Right renal pelvis (tissue), 4 donors: ENCODE measurements at regions not wholly inside any gene's neighbourhood (a gene's known extent, or its start where the extent isn't known, plus 50 kb on each side); places are given as distances from the start of the nearest gene placed in this dataset.

Source experiments
- DNase-seq, 4 donors: peaks; one replicate each; pipeline ENCODE4 v3.0.0-alpha.2; 2013; ENCODE audit warnings: low read depth in 4 of 4, low spot score in 3 of 4, missing footprints in 1 of 4

DNA sequence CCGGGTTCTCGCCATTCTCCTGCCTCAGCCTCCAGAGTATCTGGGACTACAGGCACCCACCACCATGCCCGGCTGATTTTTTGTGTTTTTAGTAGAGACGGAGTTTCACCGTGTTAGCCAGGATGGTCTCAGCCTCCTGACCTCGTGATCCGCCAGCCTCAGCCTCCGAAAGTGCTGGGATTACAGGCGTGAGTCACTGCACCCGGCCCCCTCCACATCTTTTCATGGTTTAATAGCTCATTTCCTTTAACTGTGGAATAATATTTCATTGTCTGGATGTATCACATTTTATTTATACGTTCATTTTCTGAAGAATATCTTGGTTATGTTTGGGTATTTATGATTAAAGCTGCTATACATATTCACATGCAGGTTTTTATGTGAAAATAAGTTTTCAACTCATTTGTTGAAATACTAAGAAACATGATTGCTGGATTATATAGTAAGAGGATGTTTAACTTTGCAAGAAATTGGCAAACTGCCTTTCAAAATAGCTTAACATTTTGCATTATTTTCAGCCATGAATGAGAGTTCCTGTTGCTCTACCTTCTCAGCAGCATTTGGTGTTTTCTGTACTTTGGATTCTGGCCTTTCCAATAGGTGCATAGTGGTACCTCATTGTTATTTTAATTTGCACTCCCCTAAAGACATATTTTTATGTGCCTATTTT, 591.9 kb downstream of the TECRL start:
- DNase-seq: no peak

DNA sequence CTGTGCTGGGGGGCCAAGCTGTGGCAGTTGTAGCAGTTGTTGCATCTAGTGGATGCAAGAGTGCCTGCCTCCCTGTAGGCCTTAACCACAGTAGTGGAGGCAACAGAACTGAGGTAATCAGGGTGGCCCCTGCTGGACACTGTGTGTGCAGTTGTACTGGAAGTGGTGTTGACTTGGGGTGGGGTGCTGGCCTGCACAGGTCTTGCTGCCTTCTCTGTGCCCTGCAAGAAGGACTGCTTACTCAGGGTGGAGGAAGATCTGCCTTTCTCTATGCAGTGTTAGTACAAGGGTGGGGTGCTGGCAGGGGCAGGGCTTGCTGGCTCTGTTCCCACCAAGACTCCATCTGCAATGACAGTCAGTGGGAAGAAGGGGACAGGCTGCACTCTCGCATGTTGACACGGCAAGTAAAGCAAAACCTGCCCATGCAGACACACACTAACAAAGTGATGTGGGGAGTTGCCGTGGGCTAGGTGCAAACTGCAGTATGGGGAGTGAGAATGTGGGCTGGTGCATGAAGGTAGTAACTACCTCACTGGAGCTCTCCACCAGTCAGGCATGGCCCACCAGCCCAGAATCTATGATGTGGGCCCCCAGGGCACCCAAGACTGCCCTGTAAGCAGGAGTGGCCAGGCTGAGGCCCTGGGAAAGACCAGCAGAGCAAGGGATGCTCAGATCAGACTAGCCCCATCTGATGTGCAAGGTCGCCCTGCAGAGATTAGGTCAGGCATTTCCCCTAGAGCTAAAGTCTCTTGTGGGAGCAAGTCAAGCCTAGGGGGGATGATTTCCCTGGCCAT, 594.9 kb downstream of the TECRL start:
- no peak for DNase-seq

DNA sequence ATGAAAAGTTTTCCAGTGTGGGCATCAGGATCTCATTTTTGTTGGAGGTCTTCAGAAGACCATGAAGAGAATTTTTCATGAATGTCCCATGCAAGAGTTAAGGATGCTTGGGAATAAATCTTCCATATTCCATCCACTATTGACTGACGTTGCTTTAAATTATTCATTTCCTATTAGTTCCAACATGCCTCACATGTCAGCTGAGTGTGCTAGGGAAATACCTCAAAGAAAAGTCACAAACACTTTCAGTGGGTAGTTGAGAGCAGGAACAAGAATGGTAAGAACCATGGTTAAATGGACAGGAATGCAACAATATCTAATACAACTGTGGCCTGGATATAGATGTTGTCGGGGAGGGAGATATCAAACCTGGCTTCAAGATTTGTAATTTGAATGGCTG, 610.1 kb downstream of the TECRL start:
- DNase-seq: no peak

DNA sequence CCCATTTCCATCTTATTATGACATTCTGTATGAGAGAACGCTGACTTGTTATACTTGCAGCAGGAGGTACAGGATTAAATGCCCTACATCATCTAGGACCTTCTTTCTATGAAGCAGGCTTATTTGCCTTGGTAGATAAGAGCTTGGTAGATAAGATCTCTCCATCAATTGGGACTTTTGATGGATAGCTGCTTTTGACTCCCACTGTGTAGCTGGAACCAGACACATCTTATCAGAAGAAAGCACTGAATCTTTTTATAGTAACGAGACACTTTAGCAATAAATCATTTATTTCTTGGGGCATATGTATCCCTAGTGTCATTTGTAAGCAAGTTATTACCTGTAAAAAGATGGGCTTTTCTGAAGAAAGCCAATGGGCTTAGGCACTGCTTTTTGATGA, 613.9 kb downstream of the TECRL start:
- no peak for DNase-seq

DNA sequence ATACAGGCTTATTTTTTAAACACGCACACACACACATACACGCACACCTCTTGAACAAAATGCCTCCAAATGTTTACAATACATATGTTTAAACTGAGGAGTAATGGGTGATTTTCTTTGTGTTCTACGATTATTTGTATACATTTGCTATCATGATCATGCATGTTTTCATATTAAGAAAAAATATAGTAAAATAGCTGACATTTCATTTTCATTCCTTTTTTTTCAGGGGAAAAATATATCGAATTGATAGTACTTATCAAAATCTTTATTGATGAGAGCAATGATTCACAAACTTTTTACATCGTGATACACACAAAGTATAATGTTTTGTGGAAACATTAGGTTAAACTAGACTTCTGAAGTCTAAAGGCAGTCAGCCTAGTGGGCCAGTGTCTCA, 618.9 kb downstream of the TECRL start:
- DNase-seq: no peak

DNA sequence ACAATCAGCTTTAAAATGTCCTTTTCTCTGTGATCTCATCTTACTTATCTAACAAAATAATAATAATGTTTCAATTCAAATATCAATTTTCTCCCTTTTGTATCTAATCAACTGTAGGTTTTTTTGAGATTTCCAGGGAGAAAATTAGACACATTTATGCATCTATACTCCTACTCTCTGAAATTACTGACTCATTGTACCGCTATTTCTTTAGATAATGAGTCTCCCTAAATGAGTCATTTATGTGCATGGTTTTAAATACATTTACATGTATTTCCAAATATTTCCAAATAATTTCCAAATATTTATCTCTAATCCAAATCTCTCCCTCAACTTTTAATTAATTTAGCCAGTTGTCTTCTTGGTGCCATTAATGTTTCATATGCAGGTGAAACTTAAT, 621.0 kb downstream of the TECRL start:
- no peak for DNase-seq

DNA sequence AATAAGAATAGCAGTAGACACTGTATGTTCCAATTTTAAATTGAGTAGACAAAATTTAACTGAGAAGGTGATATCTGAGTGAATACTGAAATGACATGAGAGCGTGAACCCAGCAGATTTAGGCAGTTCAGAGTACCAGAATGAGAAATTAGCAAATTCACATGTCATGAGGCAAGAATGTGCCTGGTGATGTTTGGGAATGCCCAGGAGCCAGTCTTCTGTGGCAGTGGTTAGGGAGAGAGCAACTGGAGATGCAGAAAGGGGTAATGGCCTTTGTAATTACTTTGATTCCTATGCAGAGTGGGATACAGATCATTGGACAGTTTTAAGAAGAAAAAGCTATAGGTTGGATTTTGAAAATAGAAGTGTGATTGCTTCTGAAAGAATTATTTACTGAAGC, 621.9 kb downstream of the TECRL start:
- DNase-seq: no peak

DNA sequence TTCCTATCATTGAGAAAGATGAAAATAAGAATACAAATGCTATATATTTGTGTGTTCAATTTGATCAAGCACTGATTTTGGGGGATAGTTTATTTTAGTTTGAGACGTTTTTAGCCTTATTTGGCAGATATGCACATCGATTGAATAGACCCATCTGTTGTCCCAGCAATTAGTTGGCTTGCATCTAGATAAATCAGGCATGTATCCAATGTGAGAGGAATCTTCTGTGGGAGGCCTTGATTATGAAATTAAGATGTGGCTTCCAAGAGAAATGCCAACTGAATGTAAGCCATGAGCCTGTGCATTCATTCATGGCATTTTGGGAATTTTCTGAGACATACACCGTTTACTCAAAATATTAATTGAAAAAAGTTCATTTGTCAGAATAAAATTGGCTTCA, 623.1 kb downstream of the TECRL start:
- no peak for DNase-seq

DNA sequence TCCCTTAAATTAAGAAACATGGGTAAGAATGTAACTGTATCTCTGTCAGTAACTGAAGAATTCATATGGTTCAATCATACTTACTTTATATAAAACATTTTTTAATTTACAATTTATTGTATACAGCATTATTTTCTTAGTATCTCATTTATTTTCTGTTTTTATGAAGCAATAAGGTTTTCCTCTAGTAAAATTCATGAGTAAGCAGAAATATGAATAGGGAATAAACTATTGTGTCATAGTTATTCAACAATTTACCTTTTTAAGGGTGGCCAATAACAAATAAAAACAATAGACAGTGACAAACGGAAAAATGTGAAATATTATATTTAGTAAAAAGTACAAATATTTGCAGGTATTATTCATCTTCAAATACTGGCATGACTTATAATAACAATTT, 624.4 kb downstream of the TECRL start:
- no peak for DNase-seq

DNA sequence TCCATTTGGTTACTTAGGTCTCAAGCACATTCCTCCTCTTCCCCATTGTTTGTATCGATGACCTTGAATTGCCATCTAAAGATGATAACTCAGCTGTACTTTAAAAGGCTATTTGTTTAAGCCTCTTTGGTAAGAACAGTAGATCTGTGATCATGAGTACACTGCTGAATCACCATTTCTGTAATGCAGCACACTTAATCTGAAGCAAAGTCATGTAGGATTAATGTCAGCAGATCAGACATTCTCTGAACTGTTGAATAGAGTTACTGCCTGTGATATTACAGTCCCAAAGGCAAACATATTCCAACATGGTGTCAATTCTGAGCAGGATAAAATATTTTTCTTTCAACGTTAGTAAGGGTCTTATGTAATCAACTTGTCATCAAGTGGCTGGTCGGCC, 631.6 kb downstream of the TECRL start:
- no peak for DNase-seq

DNA sequence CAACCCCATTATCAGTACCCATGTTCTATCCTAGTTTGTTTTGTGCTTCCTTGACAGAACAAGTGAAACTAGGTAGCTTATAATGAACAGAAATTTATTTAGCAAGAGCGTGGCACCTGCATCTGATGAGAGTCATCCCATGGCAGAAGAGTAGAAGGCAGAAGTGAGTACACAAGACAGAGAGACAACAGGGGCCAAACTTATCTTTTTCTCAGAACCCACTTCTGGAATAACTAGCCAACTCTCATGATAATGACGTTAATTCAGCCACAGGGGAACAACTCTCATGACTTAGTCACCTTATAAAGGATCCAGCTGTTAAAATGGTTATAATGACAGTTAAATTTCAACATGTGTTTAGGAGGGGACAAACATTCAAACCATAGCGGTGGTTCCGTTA, 644.9 kb downstream of the TECRL start:
- no peak for DNase-seq

DNA sequence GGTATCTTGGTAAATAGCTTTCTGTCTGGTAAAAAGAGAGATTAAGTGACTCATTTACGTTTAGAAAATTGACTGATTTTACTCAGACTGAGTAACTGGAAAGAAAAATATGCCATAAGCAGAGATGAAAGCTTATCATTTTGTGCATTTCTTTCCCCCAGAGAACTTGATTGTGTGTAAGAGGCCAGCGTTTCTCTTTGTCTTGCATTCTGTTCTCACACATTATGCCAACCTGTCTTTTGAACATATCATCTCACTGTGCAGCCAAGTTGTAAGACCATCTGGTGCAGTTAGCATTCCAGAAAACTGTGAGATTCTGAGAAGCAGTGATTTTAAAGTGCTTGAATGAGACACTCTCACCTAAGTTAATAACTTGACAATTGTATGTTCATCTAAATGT, 651.3 kb downstream of the TECRL start:
- DNase-seq: no peak

DNA sequence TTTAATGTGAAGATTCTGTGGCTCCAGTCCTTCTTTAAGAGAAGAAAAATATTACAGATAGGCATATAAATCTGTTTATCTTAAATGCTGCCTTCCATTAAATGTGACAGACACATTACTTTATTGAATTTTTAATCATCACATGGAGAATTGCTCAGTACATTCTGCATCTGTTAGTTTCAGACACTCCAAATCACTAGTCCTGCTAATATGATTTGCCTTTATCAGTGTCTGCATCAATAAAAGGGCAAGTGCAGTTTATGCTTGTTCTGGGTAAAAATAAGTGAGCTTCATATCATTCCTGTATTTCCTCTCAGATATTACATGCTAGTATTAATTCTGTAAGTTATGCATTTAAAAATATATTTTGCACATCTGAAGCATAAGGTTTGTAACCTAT, 666.4 kb downstream of the TECRL start:
- DNase-seq: no peak

DNA sequence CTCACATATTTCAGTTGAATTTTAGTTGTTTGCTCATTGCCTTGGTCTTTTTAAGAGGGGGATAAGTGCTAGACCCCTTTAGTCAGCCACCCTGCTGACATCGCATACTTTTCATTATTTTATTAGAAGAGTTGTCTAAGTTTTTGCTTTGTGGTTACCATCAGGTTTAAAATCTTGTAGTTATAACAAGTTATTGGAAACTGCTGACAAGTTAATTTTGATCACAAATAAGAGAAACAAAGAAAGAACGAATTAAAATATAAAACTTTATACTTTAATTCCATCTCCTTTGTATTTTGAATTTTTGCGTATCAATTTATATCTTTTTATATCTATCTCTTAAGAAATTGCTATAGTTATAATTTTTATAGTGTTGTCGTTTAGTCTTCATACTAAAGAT, 679.7 kb downstream of the TECRL start:
- no peak for DNase-seq

DNA sequence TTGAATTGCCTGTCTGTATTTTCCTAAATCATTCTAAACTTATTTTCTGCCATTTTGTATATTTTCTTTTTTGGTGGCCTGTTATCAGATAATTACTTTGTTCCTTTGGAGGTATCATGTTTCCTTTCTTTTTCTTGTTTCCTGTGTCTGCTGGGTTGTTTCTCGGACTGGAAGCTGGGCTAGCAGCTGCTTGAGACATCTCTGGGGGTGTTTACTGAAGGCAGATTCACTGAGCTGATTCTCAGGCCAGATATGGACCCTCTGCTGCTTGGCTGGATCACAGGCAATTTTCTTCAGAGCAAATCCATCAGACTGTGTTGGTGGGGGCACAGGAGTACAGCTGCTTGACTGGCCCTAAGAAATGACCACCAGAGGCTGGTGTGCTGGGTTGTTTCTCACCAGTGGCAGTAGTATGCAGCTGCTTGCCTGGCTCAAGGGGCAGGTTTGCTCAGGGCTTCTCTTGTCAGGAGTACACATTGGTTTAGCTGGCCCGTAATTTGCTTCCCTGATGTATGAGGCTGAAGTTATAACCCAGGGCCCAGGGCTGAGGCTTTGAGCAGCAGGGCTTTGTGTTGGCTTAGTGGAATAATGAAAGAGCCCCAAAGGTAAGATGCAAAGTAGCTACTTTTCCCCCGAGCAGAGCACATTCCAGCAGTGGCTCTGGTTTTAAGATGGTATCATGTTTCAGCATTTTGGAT, 680.6 kb downstream of the TECRL start:
- DNase-seq: no peak

DNA sequence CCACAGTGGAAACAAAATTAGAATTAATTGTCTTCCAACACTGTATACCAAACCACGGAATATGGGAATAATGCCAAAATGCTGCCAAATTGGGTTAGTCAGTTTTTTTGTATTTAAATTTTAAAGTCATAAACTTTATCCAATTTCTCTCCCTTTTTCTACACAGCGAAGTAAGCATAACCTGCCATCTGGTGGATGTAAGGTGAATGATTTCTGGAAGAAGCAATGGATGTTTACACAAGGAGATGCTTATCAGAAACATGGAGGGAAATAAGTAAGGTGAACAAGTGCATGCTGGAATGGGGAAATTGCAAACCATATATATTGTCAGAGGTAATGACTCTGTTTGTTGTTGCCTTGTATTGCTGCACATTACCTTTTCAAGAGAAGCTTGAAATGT, 691.9 kb downstream of the TECRL start:
- DNase-seq: peak in 2 of 4 donors; percentile 9 to 17

DNA sequence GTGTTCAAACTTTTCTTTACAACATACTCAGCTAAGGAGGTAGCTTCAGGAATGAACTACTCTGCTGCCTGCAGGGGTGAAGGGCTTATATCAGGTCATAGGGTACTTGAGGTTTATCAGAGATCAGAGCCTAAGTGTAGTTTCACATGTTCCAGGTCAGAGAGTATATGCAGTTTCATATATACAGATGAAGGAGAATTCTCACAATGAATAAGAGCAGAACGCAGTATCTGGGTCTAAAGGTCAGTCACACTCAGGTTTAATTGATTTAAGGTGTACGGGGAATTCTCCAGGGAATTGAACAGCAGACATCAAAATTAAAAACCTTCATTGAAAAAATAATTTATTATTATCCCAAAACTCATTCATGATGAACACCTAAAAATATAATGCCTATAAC, 700.6 kb downstream of the TECRL start:
- DNase-seq: no peak

DNA sequence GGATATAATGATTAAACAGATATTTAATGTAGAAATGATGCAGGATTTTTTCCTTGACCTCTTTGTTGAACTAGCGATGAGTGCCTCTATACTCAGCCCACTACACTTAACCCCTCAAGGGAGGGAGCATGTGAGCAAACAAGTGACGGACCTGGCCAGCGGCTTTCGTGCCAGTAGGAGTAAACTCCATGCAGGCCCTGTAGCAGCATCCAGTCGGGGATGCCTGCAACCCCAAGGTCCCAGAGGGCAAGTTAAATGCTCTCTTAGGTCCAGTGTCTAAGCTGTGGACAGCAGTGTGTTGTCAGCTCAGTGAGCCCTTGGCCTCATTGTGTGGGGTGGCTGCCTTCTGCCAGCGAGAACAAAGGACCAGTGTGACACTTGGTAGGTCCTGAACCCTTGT, 708.7 kb downstream of the TECRL start:
- DNase-seq: no peak

DNA sequence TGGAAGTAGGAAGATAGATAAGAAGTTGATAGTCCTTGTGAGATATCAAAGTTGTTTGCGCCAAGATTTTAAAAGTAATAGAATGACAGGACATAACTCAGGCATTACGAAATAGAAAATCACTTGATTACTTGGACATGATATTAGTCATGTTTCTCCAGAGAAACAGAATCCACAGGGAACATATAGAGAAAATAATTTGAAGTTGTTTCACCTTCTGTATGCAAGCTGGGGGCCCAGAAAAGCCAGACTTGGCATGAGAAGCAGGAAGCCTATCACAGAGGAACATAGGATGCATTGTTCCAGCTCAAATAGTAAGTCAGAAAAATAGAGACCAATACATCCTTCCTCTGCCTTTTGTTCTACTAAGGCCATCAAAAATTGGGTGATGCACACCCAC, 715.9 kb downstream of the TECRL start:
- no peak for DNase-seq

DNA sequence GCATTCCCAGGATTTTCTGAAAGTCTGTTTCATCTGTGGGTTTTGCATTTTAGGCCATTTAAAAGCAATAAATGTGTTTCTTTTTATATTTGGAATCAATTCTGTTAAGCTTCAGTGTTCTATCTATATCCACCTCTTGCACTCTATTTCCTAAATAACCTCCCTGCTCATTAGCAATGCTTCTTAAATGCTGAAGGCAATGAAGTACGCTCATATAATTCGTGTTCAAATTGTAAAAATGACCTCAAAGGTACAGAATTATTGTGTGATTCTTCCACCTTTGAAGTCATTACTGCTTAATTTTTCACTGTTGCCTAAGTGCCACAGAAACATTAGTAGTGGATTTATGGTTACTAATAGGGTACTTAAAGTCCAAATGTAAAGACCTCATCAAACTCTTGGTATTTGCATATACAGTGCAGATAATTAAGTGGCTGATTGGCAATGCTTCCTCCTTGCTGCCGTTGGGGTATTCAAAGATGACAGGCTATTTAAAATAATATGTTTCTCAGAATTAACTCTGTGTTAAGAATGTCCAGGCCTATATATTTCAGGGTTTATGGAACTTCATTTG, 730.8 kb downstream of the TECRL start:
- DNase-seq: no peak

DNA sequence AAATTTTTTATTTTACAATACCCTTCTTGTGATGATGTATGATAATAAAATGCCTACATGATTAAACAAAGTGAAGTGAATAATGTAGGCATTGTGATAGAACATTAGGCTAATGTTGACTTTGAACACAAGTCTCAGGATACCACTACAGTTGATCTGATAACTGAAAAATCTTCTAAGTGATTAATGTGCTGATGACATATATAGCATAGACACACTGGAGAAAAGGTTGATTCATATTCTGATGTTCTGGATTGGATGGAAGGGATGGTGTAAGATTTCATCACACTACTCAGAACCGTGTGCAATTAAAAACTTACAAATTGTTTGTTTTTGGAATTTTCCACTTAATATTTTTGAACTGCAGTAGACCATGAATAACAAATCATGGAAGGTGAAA, 738.5 kb downstream of the TECRL start:
- DNase-seq: no peak

DNA sequence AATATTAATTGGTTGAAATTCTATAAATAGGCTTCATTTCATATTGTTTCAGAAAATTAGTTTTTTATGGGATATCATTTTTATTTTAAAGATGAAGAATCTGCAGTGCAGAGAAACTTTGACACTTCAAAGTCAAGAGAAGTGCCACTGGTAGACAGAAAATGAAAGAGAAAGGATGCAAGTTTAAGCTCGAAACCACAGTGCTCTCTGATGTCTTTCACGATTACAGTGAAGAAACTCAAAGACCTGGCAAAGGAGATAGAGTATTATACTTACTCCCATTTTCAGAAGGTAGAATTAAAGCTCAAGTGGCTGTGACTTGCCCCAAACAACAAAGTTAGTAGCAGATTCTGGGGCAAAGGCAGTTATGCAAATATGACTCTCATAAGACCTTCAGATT, 745.4 kb downstream of the TECRL start:
- DNase-seq: no peak
